ENCODE measurements at regions not wholly inside any gene's neighbourhood (a gene's known extent, or its start where the extent isn't known, plus 50 kb on each side); places are given as distances from the start of the nearest gene placed in this dataset.

- Histone ChIP-seq H3K4me1 (ENCODE audit: control insufficient read depth in 1 of 2, insufficient read depth in 2 of 2, low read length in 2 of 2) (no peaks in the 10 kb centered on the region), H3K27ac (ENCODE audit: low read depth in 1 of 2, low read length in 2 of 2) (no peak overlapping the region), H3K9ac (ENCODE audit: insufficient read depth, low read length, poor library complexity, severe bottlenecking) (no peak overlapping the region), H2AFZ (ENCODE audit: insufficient read depth, low read depth, low read length, poor library complexity, severe bottlenecking) (no peak overlapping the region), H3K4me3 (replicated peaks in 1 of 3; ENCODE audit: low read depth in 2 of 3, low read length in 3 of 3) (no peak overlapping the region), H4K20me1 (ENCODE audit: insufficient read depth, low read length) (no peaks in the 10 kb centered on the region), H3K4me2 (replicated peaks; ENCODE audit: extremely low read depth, low read length, poor library complexity, severe bottlenecking) (no peak overlapping the region), H3K36me3 (replicated peaks in 1 of 2; ENCODE audit: control insufficient read depth in 1 of 2, insufficient read depth in 2 of 2, low read length in 2 of 2) (no peaks in the 10 kb centered on the region), H3K27me3 (ENCODE audit: control insufficient read depth in 2 of 2, insufficient read depth in 2 of 2, low read length in 2 of 2) (no peaks in the 10 kb centered on the region), H3K79me2 (ENCODE audit: insufficient read depth, low read length) (no peaks in the 10 kb centered on the region), H3K9me3 (replicated peaks in 1 of 2; ENCODE audit: control insufficient read depth in 1 of 2, insufficient read depth in 1 of 2, low read length in 2 of 2) (no peaks in the 10 kb centered on the region)
- Mint-ChIP-seq H3K4me3 (no peak overlapping the region), H3K27ac (no peak overlapping the region), H3K4me1 (no peaks in the 10 kb centered on the region), H3K27me3 (ENCODE audit: low read depth in 3 of 3) (peaks cover 0 to 7% (median 3%) of the 10 kb centered on the region in 3 donors), H3K36me3 (no peaks in the 10 kb centered on the region), H3K9me3 (peaks cover 0 to 2% (median 0%) of the 10 kb centered on the region in 7 donors)
- DNase-seq = no peak
- intact Hi-C loops (cut with micrococcal nuclease) = no loop called here
- 71% methylated on average over 3 of the region's 5 CpGs for WGBS (ENCODE audit: insufficient coverage)
- no peak for TF ChIP-seq CTCF (IDR thresholded peaks at IDR 0.05)
Measured at GRCh38 chr10:113356794-113357680, 195.8 kb upstream of the HABP2 start.

DNA sequence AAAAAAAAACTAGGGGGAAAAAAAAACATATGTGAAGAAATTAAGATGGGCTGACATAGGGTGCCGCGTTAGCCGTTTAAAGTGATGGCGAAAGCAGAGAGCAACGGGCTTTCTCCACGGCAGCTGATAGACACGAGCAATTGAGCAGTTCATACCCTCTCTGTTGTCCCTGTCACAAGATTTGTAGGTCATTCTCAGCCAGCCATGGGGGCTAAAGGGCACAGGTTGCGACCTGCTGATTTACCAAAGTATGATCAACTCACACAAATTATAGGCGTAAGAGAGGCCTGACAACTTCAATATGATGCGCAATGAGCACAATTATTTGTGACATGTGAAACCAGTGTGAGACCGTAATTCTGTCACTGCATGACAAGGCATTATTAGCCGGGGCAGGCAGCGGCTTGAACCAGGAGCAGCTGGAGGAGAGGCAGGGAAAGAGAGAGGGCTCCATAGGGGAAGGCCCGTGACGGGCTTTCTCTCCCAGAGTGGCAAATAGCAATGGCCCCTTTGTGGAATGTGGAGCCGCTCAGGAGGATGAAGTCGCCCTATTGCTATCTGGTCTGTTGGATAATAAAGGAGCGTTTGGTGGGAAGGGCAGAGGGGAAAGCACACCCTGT lies 195.1 kb upstream of the HABP2 start:
- Histone ChIP-seq H3K4me2 (replicated peaks; ENCODE audit: extremely low read depth, low read length, poor library complexity, severe bottlenecking) (no peak overlapping the region), H3K4me3 (replicated peaks in 1 of 3; ENCODE audit: low read depth in 2 of 3, low read length in 3 of 3) (no peak overlapping the region), H3K79me2 (ENCODE audit: insufficient read depth, low read length) (no peaks in the 10 kb centered on the region), H3K4me1 (ENCODE audit: control insufficient read depth in 1 of 2, insufficient read depth in 2 of 2, low read length in 2 of 2) (no peaks in the 10 kb centered on the region), H2AFZ (ENCODE audit: insufficient read depth, low read depth, low read length, poor library complexity, severe bottlenecking) (no peak overlapping the region), H3K27me3 (ENCODE audit: control insufficient read depth in 2 of 2, insufficient read depth in 2 of 2, low read length in 2 of 2) (no peaks in the 10 kb centered on the region), H3K27ac (ENCODE audit: low read depth in 1 of 2, low read length in 2 of 2) (no peak overlapping the region), H3K36me3 (replicated peaks in 1 of 2; ENCODE audit: control insufficient read depth in 1 of 2, insufficient read depth in 2 of 2, low read length in 2 of 2) (no peaks in the 10 kb centered on the region), H3K9ac (ENCODE audit: insufficient read depth, low read length, poor library complexity, severe bottlenecking) (no peak overlapping the region), H3K9me3 (replicated peaks in 1 of 2; ENCODE audit: control insufficient read depth in 1 of 2, insufficient read depth in 1 of 2, low read length in 2 of 2) (no peaks in the 10 kb centered on the region), H4K20me1 (ENCODE audit: insufficient read depth, low read length) (no peaks in the 10 kb centered on the region)
- Mint-ChIP-seq H3K4me1 (peaks cover 4% of the 10 kb centered on the region), H3K9me3 (peaks cover 0 to 2% (median 0%) of the 10 kb centered on the region in 7 donors), H3K27ac (no peak overlapping the region), H3K4me3 (no peak overlapping the region), H3K27me3 (ENCODE audit: low read depth in 3 of 3) (peaks cover 0 to 7% (median 1%) of the 10 kb centered on the region in 3 donors), H3K36me3 (no peaks in the 10 kb centered on the region)
- WGBS (ENCODE audit: insufficient coverage) = 93% methylated on average over 17 of the region's 18 CpGs
- intact Hi-C loops (cut with micrococcal nuclease) = no loop called here
- no peak for TF ChIP-seq CTCF (IDR thresholded peaks at IDR 0.05)
- no peak for DNase-seq

Data from CD14-positive monocyte (primary cell).